ENCODE measurements at regions not wholly inside any gene's neighbourhood (a gene's known extent, or its start where the extent isn't known, plus 50 kb on each side); places are given as distances from the start of the nearest gene placed in this dataset.
A peak's percentile ranks its signal among the peaks of the same experiment; 100 is the strongest.

GRCh38 chr5:17396247-17396646, 101.8 kb upstream of the TAF11L2 start (continued):
- TF ChIP-seq PCBP2 (IDR thresholded peaks at IDR 0.05; ENCODE audit: low read depth, low read length, poor library complexity, severe bottlenecking): no peak

- CTCF ChIA-PET (ENCODE audit: low intra/inter-chr PET ratio): no interaction called here
- FAIRE-seq (no peak), DNase-seq (ENCODE audit: extremely low read depth in 1 of 4, low spot score in 3 of 4) (peak in 1 of 4 experiments; percentile 4), ATAC-seq (peak; percentile 36; the same call in 1 of the 3 replicates)
- in situ Hi-C loops (cut with MboI): loop anchor here (25.0 kb wide), 1 partner anchor 1514 kb away; no protein-coding TSS in a partner anchor
- no peaks in the 10 kb centered on the region; a peak in 1 of 5 replicates for H3K27me3 ChIP-seq (ENCODE audit: control insufficient read depth in 2 of 2, insufficient read depth in 2 of 2, low read length in 2 of 2)
- no peaks in the 10 kb centered on the region for H3K36me3 ChIP-seq (ENCODE audit: control insufficient read depth, insufficient read depth, low read length)
- no peaks in the 10 kb centered on the region for H3K79me2 ChIP-seq (ENCODE audit: control insufficient read depth, insufficient read depth, low read length)
- H3K9me3 ChIP-seq (replicated peaks; ENCODE audit: control insufficient read depth, insufficient read depth, low read depth, low read length): no peaks in the 10 kb centered on the region
- no peak overlapping the region for H3K4me2 ChIP-seq (ENCODE audit: insufficient read depth, low read length)
- no peaks in the 10 kb centered on the region for H3K9me1 ChIP-seq (ENCODE audit: control insufficient read depth, insufficient read depth, low read length)
- no peak overlapping the region for H2AFZ ChIP-seq (ENCODE audit: low read depth, low read length)
- peaks cover 0 to 13% of the 10 kb centered on the region in 2 experiments; a peak in 2 of 5 replicates for H3K4me1 ChIP-seq (replicated peaks in 1 of 2; ENCODE audit: control insufficient read depth in 2 of 2, insufficient read depth in 2 of 2, low read length in 2 of 2)
- BruUV-seq (replicated peaks): no TSS peak
- no peaks in the 10 kb centered on the region for H4K20me1 ChIP-seq (replicated peaks; ENCODE audit: control insufficient read depth, insufficient read depth, low read length)
- H3K27ac ChIP-seq (ENCODE audit: extremely low read depth, low read depth, low read length): no peak overlapping the region
- intact Hi-C loops (cut with micrococcal nuclease): no loop called here
- H3K4me3 ChIP-seq: no peak overlapping the region
- POLR2A ChIA-PET: interaction anchor here (0.7 kb wide), 1 partner anchor 80 kb away, joined by 4 read pairs; no protein-coding TSS in a partner anchor
- no peak overlapping the region for H3K9ac ChIP-seq (ENCODE audit: insufficient read depth in 1 of 2, low read depth in 2 of 2, low read length in 2 of 2)
- 0% methylated on average over 4 of the region's 4 CpGs for WGBS (ENCODE audit: insufficient coverage, low coverage, missing lambda C conversion rate)
- no peak for TF ChIP-seq TARDBP (IDR thresholded peaks at IDR 0.05)
- no peak for TF ChIP-seq NR2F6 (CRISPR knock-in tag; IDR thresholded peaks at IDR 0.05)
- no peak for TF ChIP-seq ETS1 (conservative IDR thresholded peaks at IDR 0.05; ENCODE audit: control insufficient read depth, low read depth, low read length)
- TF ChIP-seq ZNF316 (IDR thresholded peaks at IDR 0.05): no peak
- TF ChIP-seq SMAD1 (IDR thresholded peaks at IDR 0.05; ENCODE audit: low read depth, low read length, partially characterized antibody): no peak
- no peak for TF ChIP-seq NFXL1 (CRISPR knock-in tag; IDR thresholded peaks at IDR 0.05)
- TF ChIP-seq SAFB (IDR thresholded peaks at IDR 0.05; ENCODE audit: borderline replicate concordance, low read depth, low read length): no peak
- TF ChIP-seq FOXK1 (CRISPR knock-in tag; IDR thresholded peaks at IDR 0.05; ENCODE audit: borderline replicate concordance): no peak
- TF ChIP-seq PRDM10 (IDR thresholded peaks at IDR 0.05; ENCODE audit: partially characterized antibody): no peak
- TF ChIP-seq HDAC8 (tag; IDR thresholded peaks at IDR 0.05): no peak
- TF ChIP-seq CHD4 (IDR thresholded peaks at IDR 0.05; ENCODE audit: insufficient read depth, insufficient replicate concordance, low read depth, low read length, poor library complexity, severe bottlenecking): no peak
- peak; percentile 81 for TF ChIP-seq ZNF75A (CRISPR knock-in tag; IDR thresholded peaks at IDR 0.05)
- TF ChIP-seq, protein P1, sequence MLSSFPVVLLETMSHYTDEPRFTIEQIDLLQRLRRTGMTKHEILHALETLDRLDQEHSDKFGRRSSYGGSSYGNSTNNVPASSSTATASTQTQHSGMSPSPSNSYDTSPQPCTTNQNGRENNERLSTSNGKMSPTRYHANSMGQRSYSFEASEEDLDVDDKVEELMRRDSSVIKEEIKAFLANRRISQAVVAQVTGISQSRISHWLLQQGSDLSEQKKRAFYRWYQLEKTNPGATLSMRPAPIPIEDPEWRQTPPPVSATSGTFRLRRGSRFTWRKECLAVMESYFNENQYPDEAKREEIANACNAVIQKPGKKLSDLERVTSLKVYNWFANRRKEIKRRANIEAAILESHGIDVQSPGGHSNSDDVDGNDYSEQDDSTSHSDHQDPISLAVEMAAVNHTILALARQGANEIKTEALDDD (IDR thresholded peaks at IDR 0.05): peak; percentile 78
- no peak for TF ChIP-seq NCOA2 (IDR thresholded peaks at IDR 0.05; ENCODE audit: partially characterized antibody in 2 of 2)
- TF ChIP-seq CREBBP (IDR thresholded peaks at IDR 0.05; ENCODE audit: low read depth, low read length): no peak
Measured at GRCh38 chr5:17398431-17398830, 99.6 kb upstream of the TAF11L2 start.

Measured in K562 (cell line).